A673 (cell line): ENCODE measurements at regions not wholly inside any gene's neighbourhood (a gene's known extent, or its start where the extent isn't known, plus 50 kb on each side); places are given as distances from the start of the nearest gene placed in this dataset.

Source experiments
- EZH2 ChIP-seq: fragments of 200-600 bp; sonication (generic); IDR thresholded peaks from 2 replicates; pipeline ENCODE4 v1.6.1; 2017; ENCODE audit warnings: borderline replicate concordance, low read depth, mild to moderate bottlenecking, mixed read lengths, antibody characterized with exemption, low read length; ENCODE audit not compliant: poor library complexity, severe bottlenecking
- TF ChIP-seq, protein P1 (sequence below): fragments of 300-800, 200-600 bp; sonication (generic); conservative IDR thresholded peaks from 2 replicates; pipeline ENCODE4 v1.5.1; 2017; ENCODE audit warnings: low read depth, mild to moderate bottlenecking, antibody characterized with exemption, low read length, moderate library complexity, mixed read lengths

DNA sequence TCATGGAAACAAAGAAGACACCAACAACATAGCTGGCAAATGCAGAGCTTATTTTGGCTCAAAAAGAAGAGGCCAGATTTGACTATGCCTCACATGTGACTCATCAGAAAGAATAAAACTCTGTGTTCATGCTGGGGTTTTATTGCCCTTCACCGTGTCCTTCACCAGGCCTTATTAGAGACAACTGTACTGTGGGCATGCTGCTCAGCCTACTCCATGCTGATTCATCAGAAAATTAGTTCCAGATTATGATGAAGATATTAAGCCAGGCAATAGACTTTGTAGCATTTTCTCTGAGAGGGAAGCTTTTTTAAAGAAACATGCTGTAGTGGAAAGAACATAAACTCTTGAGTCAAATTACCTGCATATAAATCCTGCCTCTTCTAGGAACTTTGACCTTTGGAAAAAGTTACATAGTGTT lies 89.8 kb downstream of the CYB561 start:
- TF ChIP-seq, protein P1, sequence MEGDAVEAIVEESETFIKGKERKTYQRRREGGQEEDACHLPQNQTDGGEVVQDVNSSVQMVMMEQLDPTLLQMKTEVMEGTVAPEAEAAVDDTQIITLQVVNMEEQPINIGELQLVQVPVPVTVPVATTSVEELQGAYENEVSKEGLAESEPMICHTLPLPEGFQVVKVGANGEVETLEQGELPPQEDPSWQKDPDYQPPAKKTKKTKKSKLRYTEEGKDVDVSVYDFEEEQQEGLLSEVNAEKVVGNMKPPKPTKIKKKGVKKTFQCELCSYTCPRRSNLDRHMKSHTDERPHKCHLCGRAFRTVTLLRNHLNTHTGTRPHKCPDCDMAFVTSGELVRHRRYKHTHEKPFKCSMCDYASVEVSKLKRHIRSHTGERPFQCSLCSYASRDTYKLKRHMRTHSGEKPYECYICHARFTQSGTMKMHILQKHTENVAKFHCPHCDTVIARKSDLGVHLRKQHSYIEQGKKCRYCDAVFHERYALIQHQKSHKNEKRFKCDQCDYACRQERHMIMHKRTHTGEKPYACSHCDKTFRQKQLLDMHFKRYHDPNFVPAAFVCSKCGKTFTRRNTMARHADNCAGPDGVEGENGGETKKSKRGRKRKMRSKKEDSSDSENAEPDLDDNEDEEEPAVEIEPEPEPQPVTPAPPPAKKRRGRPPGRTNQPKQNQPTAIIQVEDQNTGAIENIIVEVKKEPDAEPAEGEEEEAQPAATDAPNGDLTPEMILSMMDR: no peak
- no peak for TF ChIP-seq EZH2
